Uterus (tissue), 3 donors: ENCODE measurements at regions not wholly inside any gene's neighbourhood (a gene's known extent, or its start where the extent isn't known, plus 50 kb on each side); places are given as distances from the start of the nearest gene placed in this dataset.

Experiments
- DNase-seq, 2 donors: peaks; one replicate each; pipeline ENCODE4 v3.0.0-alpha.2; 2019 to 2020
- H3K27ac ChIP-seq, 2 donors: fragments of 200-600 bp; sonication (generic); 1 replicate in 1 of 2; 2 replicates in 1 of 2; pipeline ENCODE4 v1.5.1; 2016 to 2018
- H3K27me3 ChIP-seq, 2 donors: fragments of 200-600 bp; sonication (generic); one replicate each; pipeline ENCODE4 v1.5.1; 2018 to 2019; ENCODE audit warnings: control low read depth in 1 of 2
- H3K36me3 ChIP-seq, 2 donors: fragments of 200-600 bp; sonication (generic); one replicate each; pipeline ENCODE4 v1.5.1; 2019; ENCODE audit warnings: control low read depth in 1 of 2
- H3K4me1 ChIP-seq, 2 donors: fragments of 200-600 bp; sonication (generic); one replicate each; pipeline ENCODE4 v1.5.1; 2018 to 2019; ENCODE audit warnings: control low read depth in 1 of 2
- H3K4me3 ChIP-seq, 2 donors: fragments of 200-600 bp; sonication (generic); 1 replicate in 1 of 2; 2 replicates in 1 of 2; pipeline ENCODE4 v1.5.1; 2018 to 2019; ENCODE audit warnings: mild to moderate bottlenecking in 1 of 2
- H3K9me3 ChIP-seq, 2 donors: fragments of 200-600 bp; sonication (generic); one replicate each; pipeline ENCODE4 v1.5.1; 2019; ENCODE audit warnings: control low read depth in 1 of 2
- POLR2A ChIP-seq, 2 donors: fragments of 450-650 bp; IDR thresholded peaks; one replicate each; pipeline ENCODE4 v1.6.1; 2016; ENCODE audit warnings: antibody characterized with exemption in 2 of 2, mild to moderate bottlenecking in 1 of 2, moderate library complexity in 1 of 2
- intact Hi-C: fragments of 100-400 bp; cut with DNase I; formaldehyde crosslinking; loops from one replicate; pipeline ENCODE4 v1.15.1; 2023; ENCODE audit warnings: low total_unique reads
- TF ChIP-seq, protein P1 (sequence below), 4 experiments: fragments of 200-600 bp in 2 of 4; fragments of 450-650 bp in 2 of 4; sonication (generic) in 2 of 4; IDR thresholded peaks; one replicate each; pipeline ENCODE4 v1.5.1; 2016 to 2019; ENCODE audit warnings: antibody characterized with exemption in 4 of 4, mild to moderate bottlenecking in 2 of 4, moderate library complexity in 1 of 4
- donor health status: DM: yes; HTN: yes; CAD: no.

DNA sequence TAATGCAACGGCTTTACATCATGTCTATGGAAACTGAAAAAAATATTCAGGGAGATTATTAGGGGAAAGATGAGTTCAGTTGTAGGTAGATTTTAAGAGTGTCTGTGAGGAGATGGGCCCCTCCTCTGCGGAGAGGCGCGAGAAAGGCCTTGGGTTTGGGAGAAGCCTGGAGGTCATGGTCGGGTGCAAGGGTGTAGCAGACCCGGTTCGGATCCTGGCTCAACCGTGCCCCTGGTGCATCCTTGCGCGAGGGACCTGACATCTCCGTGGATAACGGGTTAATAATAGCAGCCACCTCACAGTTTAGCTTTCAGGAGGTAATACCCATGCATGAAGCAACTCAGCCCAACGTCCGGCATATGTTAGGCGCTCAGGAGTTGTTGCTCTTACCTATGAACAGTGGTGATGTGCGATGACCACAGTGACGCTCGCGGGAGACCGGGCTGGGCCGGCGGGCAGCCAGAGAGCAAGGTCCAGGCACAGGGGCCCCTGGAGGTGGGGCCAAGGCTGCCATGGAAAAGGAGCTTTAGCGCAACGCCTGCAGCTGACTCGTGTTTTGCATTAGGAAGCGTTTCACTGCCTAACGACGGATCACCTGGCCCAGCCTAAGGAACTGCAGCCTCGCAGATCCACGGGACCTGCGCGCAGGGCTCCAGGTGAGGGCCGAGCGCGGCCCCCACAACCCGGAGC is 146.4 kb upstream of the ARID1B start:
- H3K4me1 ChIP-seq = no peaks in the 10 kb centered on the region
- DNase-seq = no peak
- TF ChIP-seq, protein P1, sequence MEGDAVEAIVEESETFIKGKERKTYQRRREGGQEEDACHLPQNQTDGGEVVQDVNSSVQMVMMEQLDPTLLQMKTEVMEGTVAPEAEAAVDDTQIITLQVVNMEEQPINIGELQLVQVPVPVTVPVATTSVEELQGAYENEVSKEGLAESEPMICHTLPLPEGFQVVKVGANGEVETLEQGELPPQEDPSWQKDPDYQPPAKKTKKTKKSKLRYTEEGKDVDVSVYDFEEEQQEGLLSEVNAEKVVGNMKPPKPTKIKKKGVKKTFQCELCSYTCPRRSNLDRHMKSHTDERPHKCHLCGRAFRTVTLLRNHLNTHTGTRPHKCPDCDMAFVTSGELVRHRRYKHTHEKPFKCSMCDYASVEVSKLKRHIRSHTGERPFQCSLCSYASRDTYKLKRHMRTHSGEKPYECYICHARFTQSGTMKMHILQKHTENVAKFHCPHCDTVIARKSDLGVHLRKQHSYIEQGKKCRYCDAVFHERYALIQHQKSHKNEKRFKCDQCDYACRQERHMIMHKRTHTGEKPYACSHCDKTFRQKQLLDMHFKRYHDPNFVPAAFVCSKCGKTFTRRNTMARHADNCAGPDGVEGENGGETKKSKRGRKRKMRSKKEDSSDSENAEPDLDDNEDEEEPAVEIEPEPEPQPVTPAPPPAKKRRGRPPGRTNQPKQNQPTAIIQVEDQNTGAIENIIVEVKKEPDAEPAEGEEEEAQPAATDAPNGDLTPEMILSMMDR (IDR thresholded peaks at IDR 0.05) = no peak
- no peak for TF ChIP-seq POLR2A (IDR thresholded peaks at IDR 0.05)
- intact Hi-C loops = no loop called here
- H3K27ac ChIP-seq = no peak overlapping the region
- H3K9me3 ChIP-seq = no peaks in the 10 kb centered on the region
- no peak overlapping the region for H3K4me3 ChIP-seq
- H3K36me3 ChIP-seq = no peaks in the 10 kb centered on the region
- H3K27me3 ChIP-seq = no peaks in the 10 kb centered on the region

- TF ChIP-seq POLR2A (IDR thresholded peaks at IDR 0.05) = no peak
- TF ChIP-seq, protein P1 (IDR thresholded peaks at IDR 0.05) = no peak
- DNase-seq = no peak
- intact Hi-C loops = no loop called here
- Histone ChIP-seq H3K4me3 (no peak overlapping the region), H3K36me3 (no peaks in the 10 kb centered on the region), H3K27ac (no peak overlapping the region), H3K4me1 (no peaks in the 10 kb centered on the region), H3K9me3 (no peaks in the 10 kb centered on the region), H3K27me3 (no peaks in the 10 kb centered on the region)
Measured at GRCh38 chr6:156628805-156629204, 148.4 kb upstream of the ARID1B start.

DNA sequence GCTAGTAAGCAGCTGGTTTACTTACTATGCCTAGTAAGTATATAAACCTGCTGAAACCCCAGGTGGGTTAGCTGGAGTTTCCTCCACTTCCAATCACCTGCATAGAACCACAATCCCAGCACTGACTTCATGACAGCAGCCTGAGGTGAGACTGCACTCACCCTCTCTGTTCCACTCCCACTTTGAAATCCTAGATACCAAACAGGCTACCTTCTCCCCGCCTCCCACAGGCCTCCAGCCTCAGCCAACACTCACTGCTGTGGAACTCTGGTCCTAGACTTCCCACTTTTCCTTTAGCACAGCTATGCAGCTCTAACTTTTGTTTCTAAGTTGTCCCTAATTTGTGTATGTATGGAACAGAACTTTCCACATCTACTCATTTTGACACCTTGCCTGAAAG is 149.7 kb upstream of the ARID1B start:
- H3K4me3 ChIP-seq = no peak overlapping the region
- DNase-seq = no peak
- no peak overlapping the region for H3K27ac ChIP-seq
- intact Hi-C loops = no loop called here
- H3K9me3 ChIP-seq = no peaks in the 10 kb centered on the region
- TF ChIP-seq, protein P1 (IDR thresholded peaks at IDR 0.05) = no peak
- no peak for TF ChIP-seq POLR2A (IDR thresholded peaks at IDR 0.05)
- no peaks in the 10 kb centered on the region for H3K27me3 ChIP-seq
- no peaks in the 10 kb centered on the region for H3K4me1 ChIP-seq
- H3K36me3 ChIP-seq = no peaks in the 10 kb centered on the region

- H3K4me1 ChIP-seq = no peaks in the 10 kb centered on the region
- no peaks in the 10 kb centered on the region for H3K27me3 ChIP-seq
- TF ChIP-seq POLR2A (IDR thresholded peaks at IDR 0.05) = no peak
- TF ChIP-seq, protein P1 (IDR thresholded peaks at IDR 0.05) = no peak
- no peak overlapping the region for H3K27ac ChIP-seq
- no peaks in the 10 kb centered on the region for H3K9me3 ChIP-seq
- intact Hi-C loops = no loop called here
- H3K4me3 ChIP-seq = no peak overlapping the region
- H3K36me3 ChIP-seq = no peaks in the 10 kb centered on the region
- no peak for DNase-seq
Measured at GRCh38 chr6:156622185-156622584, 155.0 kb upstream of the ARID1B start.

GRCh38 chr6:156620331-156620730 is 156.8 kb upstream of the ARID1B start:
- intact Hi-C loops = no loop called here
- H3K4me1 ChIP-seq = no peaks in the 10 kb centered on the region
- no peak for TF ChIP-seq POLR2A (IDR thresholded peaks at IDR 0.05)
- TF ChIP-seq, protein P1 (IDR thresholded peaks at IDR 0.05) = no peak
- no peaks in the 10 kb centered on the region for H3K9me3 ChIP-seq
- H3K4me3 ChIP-seq = no peak overlapping the region
- H3K36me3 ChIP-seq = no peaks in the 10 kb centered on the region
- no peak for DNase-seq
- no peak overlapping the region for H3K27ac ChIP-seq
- no peaks in the 10 kb centered on the region for H3K27me3 ChIP-seq
